ENCODE measurements at regions not wholly inside any gene's neighbourhood (a gene's known extent, or its start where the extent isn't known, plus 50 kb on each side); places are given as distances from the start of the nearest gene placed in this dataset.

GRCh38 chr6:141981190-141981589 lies 151.5 kb upstream of the GJE1 start:
- TF ChIP-seq, protein P1, sequence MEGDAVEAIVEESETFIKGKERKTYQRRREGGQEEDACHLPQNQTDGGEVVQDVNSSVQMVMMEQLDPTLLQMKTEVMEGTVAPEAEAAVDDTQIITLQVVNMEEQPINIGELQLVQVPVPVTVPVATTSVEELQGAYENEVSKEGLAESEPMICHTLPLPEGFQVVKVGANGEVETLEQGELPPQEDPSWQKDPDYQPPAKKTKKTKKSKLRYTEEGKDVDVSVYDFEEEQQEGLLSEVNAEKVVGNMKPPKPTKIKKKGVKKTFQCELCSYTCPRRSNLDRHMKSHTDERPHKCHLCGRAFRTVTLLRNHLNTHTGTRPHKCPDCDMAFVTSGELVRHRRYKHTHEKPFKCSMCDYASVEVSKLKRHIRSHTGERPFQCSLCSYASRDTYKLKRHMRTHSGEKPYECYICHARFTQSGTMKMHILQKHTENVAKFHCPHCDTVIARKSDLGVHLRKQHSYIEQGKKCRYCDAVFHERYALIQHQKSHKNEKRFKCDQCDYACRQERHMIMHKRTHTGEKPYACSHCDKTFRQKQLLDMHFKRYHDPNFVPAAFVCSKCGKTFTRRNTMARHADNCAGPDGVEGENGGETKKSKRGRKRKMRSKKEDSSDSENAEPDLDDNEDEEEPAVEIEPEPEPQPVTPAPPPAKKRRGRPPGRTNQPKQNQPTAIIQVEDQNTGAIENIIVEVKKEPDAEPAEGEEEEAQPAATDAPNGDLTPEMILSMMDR (IDR thresholded peaks at IDR 0.05) = no peak
- no peak for TF ChIP-seq POLR2A (IDR thresholded peaks at IDR 0.05)
